ENCODE measurements at regions not wholly inside any gene's neighbourhood (a gene's known extent, or its start where the extent isn't known, plus 50 kb on each side); places are given as distances from the start of the nearest gene placed in this dataset.
"Not testable (repeated sequence)": the region's sequence is repeated elsewhere in the genome, so short reads cannot be mapped to it uniquely, and the experiment has no call there.

DNA sequence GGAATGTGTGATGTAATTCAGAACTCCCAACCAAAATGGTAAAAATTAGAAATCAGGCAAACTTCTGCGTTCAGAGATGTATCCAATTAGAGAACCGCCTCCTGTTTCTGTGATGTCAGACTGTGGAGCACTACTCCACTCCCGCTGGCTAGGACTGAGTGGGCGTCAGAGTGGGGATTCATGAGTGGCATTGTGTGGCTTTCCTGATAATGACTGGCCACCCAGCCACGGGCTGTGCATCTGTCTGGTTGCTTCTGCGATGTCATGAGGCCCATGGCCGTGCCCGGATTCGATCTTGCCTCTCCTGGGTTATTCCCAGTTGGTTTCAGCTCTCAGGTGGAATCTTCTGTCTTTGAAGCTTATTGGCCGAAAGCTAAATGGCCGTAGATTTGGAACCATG, 87.1 kb upstream of the KCNA1 start:
- DNase-seq (ENCODE audit: low spot score), result no peak

DNA sequence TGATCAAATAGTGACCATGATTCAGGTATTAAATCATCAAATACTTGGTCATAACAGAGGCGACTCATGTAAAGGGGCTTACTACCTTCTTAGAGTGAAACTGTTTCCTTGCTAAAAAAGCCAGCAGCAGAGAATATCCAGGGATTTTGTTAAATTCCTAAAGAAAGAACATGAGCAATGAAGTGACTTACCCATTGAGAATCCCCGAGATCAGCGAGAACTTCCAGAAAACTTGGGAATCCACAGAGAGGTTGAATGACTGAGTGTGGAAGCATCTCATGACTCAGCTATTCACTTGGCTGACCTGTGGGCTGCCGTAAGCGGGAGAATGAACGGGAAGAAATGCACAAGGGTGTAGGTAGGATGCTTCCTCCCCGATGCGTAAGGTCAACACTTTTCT, 85.3 kb upstream of the KCNA1 start:
- DNase-seq (ENCODE audit: low spot score), result peak; percentile 77

DNA sequence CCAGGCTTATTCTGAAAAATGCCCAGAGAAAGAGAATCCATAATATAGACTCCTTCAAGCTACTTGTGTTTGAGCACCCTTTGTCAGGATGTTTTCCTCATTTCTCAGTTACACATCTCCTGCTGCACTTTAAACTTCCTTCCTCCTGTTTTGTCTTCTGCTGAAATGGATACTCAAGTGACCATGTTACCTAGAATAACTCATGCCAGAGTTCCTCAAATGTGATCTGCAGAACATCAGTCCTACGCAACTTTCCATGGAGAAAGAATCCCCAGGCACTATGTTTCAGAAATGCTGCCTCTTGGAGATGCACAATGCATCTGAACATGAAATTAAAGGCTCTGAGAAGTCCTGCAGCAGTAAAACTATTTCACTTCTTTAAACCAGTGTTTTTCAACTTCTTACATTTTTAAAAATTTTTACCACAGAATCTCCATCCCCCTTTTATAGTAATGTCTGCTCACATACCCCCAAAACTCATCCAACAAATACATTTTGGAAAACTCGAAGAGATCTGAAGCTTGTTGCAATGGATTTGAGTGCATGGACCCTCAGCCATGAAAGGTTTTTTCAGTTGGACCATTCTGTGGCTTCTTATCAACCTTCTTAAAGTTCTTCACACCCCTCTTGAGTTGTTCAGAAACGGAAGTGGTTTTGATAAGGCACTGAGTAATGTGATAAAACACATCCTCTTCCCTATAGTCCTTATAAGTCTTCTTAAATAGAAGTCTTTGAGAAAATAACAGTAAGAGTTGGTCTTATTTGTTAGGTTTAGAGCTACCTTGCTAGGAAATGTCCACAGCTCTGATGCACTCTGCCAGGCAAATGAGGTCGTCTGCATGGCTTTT, 84.5 kb upstream of the KCNA1 start:
- no peak for DNase-seq (ENCODE audit: low spot score)

DNA sequence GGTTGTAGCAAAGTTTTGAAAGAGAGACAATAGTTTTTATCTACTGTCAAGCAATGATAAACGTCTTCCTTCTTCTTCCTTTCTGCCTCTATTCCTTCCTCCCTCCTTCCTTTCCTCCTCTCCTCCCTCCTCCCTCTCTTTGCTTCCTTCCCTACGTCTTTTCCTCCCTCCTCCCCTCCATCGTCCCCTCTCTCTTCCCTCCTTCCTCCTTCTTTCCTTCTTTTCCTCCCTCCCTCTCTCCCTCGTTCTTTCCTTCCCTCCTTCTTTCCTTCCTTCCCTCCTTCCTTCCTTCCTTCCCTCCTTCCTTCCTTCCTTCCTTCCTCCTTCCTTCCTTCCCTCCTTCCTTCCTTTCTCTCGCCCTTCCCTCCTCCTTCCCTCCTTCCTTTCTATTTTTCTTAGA, 82.8 kb upstream of the KCNA1 start:
- no peak for DNase-seq (ENCODE audit: low spot score)

DNA sequence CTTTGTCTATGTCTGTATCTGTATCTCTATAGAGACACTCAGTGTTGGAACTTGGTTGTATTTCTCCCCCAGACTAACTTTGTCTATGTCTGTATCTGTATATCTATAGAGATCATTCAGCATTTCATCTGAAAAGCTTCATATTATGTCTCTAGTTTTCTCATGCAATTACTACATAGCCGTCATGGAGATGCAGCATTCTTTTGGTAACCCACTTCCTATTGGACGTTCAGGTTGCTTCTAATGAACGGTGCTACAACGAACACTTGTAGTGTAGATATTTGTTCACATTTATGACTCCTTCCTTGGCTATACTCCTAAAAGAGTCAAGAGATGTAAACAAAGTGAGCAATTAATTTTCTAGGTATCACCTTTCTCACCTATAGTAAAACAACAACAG, 81.5 kb upstream of the KCNA1 start:
- no peak for DNase-seq (ENCODE audit: low spot score)

DNA sequence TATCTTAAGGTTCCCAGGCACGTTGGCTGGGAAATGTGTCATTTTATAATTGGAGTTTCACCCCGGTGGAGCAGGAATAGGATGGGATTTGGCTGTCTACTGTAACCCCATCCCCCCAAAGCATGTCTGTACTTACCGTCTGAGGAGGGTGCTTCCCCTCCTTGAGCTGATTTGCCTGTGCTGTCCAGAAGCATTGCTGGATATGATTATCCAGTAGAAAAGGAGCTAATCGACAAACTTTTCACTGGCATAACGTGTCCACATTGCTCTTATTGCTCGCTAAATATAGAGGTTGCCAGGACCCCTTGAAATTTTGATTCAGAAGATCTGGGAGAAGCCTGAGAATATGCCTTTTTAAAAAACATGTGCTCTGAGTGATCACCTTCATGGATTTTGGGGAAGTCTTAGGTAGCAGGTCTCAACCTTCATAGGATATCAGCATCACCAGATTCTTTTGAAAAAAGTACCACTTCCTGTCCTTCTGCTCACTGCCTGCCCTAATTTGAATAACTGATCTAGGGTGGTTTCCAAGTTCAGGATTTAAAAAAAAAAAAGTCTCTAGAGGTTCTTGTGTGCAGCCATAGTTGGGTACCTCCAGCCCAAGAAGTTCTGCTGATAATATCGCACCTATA, 80.4 kb upstream of the KCNA1 start:
- no peak for DNase-seq (ENCODE audit: low spot score)

DNA sequence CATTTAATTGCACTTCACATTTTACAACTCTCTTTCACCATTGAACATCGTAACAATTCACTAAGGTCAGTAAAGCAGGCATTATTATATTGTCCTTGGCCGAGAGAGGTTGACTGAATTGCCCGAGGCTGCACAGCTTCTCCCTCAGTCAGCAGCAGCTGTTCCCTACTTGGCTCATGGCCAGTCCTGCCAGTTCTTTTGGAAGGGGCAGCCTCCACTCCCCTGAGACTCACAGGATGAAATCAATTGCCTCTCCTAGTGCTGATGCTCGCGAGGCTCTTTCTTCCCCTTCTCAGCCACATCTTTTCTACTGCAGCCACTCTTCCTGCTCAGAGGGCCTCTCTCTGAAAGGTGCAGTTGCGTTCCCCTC, 79.9 kb upstream of the KCNA1 start:
- DNase-seq (ENCODE audit: low spot score), result no peak

DNA sequence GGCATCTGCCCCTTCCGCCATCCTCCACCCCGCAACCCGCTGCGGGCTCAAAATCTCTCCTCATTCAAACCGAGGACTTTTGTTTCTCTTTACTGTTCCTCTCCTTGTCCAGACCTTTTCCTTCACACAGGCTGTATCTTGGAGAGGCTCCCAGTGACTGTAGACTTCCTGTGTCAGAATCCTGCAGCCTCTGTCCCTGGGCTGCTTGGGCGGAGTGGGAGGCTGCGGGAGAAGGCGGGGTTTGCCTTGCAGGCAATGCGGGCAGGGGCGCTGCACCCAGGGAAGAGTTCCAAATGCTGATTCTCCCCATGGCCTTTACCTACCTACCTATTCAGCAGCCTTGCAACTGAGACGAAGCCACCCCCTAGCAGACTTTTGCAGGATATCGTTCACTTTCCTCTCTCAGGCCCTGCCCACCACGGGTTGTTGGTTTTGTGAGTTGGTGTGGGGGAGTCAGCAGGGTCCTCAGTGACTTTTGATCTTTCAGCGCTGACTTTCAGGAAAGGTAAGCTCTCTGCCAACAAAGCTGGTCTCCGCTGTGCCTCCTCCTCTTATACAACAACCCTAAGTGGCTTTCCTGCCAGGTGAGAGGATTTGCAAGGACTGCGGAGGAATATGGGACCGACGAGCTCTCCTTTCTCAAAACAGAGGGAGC, 79.0 kb upstream of the KCNA1 start:
- DNase-seq (ENCODE audit: low spot score), result no peak

DNA sequence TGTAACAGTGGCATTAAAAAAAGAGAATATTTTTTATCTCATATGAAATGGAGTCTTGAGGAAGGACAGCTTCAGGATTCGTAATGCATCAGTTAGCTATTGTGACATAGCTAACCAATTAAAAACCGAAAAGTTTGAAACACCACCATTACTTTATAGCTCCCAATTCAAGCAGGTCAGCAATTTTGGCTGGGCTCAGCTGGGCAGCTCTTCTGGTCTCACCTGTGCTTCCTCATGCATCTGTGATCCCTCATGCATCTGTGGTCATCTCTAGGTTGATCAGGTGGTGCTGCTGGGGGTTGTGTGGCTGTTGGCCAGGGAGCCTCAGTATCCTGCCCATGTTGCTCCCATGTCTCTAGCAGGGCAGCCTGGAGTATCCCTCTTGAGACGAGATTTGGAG, 76.7 kb upstream of the KCNA1 start:
- no peak for DNase-seq (ENCODE audit: low spot score)

DNA sequence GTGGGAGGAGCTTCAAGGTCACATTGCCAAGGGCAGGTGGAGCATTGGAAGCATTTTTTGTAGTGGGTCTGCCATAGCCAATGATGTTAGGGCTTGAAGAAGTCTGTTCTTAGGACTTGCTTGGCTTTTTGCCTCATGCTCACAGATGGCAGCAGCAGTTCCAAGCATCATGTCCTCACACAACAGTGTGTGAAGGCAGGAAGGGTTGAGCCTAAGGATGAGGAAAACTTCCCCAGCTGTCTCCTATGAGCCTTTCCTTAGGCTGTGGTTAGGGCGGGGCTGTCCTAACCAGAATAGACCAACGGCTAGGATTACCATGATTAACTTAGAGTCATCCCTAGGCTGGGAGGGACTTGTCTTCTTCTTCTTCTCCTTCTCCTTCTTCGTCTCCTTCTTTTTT, 76.2 kb upstream of the KCNA1 start:
- no peak for DNase-seq (ENCODE audit: low spot score)

DNA sequence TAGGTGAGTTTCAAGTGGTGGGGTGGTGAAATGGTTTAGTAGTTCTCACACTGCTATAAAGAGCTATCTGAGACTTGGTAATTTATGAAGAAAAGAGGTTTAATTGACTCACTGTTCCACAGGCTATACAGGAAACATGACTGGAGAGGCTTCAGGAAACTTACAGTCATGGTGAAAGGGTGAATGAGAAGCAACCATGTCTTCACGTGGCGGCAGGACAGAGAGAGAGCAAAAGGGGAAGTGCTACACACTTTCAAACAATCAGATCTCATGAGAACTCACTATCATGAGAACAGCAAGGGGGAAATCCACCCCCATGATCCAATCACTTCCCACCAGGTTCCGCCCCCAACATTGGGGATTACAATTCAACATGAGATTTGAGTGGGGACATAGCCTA, 67.3 kb upstream of the KCNA1 start:
- not testable (repeated sequence) for DNase-seq (ENCODE audit: low spot score)

DNA sequence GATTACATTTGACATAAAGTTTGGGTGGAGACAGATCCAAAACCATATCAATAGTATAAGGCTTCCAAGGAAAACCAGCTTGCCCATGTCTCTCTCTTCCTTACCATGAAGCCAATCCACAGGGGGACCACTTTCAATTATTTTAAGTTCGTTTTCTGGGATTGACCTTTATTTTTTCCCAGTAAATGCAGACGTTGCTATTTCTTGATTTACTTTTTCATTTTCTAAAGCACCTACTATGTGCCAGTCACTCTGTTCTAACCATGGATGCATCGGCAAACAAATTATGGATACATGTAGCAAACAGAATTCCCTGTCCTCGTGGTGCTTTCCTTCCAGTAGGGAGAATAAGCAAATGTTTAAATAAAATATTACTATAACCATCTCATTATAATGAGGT, 65.8 kb upstream of the KCNA1 start:
- DNase-seq (ENCODE audit: low spot score), result no peak

DNA sequence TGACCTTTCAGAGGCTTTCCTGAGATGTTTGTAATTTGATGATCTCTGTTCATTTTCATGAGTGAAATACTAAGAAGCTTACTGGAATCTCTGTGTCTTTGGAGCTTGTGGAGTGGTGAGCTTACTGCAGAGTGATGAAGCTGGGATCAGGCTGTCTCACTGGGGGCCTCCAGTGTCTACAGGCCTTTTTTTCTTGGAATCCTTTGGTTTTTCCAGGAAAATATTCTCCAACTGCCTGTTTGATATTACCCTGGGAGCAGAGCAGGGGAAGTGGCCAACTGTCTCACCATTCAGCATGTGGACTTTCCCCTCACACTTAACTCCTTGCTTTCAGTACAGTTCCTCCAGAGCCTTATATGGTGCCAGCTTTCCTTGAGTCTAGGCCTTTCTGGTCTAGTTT, 62.0 kb upstream of the KCNA1 start:
- no peak for DNase-seq (ENCODE audit: low spot score)

DNA sequence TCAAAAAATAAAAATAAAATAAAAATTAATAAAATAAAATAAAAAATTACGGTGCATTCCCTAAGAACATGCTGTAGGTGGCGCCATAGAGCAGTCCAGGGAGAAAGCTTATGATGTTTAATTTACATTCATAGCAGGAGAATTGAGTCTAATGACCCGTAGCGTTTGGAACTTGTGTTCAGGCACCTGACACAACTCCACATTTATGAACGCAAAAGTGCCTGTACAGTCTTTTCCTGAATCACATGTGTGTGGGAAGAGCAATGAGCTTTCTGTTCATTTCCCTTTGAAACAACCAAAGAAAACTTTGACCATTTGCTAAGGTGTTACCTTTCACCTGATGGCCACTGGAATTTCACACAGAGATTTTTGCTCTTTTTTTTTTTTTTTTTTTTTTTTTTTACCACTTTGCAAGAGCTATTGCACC, 60.6 kb upstream of the KCNA1 start:
- DNase-seq (ENCODE audit: low spot score), result peak; percentile 54

DNA sequence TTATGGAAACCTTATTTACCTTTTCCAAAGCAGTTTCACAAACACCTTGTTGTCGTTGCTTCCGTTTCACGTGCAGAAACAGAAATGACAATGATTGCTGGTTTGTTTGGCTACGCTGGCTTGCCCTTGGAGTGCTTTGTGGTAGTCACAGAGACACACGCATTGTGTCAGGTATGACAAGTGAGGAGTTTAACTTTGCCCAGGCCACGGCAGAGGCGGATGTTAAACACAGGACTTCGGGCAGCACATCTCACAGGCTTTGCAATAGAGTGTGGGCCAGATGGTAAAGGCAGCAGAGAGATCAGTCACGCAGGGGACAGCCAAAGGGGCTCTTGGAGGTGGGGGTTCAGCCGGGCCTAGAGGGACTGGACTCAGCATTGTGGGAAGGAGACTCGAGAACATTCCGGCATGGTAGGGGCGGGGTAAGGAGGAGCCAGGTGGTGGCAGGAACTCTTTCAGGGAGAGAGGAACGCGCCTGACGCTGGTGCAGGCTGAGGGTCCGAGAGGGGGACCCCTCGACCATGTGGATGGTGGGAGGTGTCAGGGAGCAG, 59.8 kb upstream of the KCNA1 start:
- DNase-seq (ENCODE audit: low spot score), result no peak

DNA sequence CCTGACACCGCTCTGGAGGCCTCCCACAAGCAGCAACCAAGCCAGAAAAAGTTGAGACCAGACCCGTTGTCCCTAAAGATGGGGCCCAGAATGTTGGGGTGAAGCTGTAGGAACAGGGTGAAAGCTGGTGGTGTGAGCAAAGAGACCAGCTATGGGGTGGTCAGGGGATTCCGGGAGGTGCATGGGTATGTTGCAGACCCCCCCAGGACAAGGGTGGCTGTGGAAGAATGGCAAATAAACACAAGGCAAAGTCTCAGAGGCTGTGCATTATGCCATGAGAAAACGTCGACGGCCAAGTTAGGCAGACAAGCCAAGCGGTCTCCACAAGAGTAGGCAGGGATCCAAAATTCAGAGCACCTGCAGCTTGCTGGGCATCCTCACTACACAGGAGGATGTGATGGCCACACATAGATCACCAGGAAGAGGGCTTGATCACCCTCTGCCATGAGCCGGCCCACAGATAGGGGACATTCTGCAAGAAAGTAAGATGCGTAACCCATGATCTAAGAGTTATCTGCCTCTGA, 58.8 kb upstream of the KCNA1 start:
- no peak for DNase-seq (ENCODE audit: low spot score)

DNA sequence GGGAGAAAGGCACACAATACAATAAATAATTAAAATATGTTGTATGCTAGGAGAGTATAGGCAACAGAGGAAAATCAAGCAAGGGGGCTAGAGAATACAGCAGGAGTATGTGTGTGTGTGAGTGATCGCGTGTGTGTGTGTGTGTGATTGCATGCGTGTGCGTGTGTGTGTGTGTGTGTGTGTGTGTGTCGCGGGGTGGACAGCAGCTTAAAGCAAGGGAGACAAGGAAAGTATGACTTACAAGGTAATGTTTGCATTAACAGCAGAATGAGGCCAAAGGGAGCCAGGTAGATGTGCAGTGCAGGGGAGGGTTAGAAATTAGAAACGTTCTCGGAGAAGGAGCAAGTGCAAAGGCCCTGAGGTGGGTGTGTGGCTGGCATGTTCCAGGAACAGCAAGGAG, 57.4 kb upstream of the KCNA1 start:
- DNase-seq (ENCODE audit: low spot score), result no peak

DNA sequence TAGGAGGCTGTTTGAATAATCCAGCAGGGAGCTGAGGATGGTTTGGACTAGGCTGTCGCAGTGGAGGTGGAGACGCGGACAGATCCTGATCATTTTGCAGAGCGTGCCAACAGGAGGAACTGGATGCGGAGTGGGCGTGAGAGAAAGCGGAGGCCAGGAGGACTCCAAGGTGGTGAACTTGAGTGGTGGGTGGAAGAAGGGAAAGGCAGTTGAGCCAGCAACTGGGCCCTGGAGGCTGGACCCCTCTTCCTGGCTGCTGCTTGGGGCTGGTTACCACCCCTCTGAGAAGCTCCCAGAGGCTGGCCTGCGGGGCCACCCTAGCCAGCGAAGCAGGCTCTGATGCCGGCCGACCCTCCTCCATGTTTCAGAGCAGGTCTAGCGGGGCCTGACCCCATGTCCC, 56.8 kb upstream of the KCNA1 start:
- no peak for DNase-seq (ENCODE audit: low spot score)

DNA sequence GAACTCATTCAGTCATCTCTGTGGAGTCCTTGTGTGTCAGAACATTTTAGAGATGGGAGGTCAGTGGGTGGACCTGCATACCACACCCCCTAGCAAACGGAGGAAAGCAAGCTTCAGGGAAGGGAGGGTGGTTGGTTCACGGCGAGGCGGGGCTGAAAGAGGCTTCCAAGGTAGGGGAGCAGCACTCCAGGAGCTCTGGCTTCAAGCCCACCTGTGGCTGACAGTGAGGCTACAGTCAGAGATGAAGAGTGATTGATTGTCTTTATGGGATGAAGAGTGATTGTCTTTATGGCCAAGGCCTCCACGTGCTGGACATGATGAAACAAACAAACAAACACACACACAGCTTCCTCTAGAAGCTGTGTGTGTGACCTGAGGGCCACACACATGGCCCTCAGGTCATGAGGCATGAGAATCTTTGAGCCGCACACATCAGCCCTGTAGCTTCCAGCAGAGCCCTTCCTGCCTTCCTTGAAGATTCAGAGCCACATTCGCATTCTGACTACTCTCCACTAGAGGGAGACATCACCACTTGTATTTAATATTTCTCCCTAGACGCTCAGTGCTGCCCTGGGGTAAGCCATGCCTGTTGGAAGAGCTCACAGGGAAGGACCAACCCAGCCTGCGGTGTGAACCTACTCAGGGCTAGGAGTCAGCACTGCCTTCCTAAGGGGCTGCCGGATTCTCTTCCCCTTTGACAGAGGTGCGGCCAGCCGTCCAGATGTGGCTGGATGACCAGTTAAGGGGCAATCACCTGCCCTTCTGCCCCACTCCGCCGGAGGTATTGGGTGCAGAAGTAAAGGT, 54.4 kb upstream of the KCNA1 start:
- peak; percentile 83 for DNase-seq (ENCODE audit: low spot score)

DNA sequence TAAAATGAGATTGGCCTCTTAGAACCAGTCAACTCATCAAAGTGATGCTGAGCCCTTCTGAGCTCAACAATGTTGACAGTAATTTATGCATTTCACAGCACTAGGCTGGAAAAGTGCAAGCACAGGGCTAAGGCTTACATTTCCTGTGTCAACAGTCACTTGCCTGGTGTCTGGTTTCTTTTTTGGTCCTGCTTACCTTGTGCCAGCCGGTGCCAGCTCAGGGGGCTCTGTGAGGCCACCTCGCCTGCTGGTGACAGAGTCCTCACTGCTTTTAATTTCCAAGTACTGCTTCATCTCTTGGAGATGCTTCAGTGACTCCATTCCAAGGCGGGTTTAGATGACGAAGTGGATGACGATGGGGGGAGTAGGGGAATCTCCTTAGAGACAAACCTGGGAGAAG, 53.1 kb upstream of the KCNA1 start:
- no peak for DNase-seq (ENCODE audit: low spot score)

DNA sequence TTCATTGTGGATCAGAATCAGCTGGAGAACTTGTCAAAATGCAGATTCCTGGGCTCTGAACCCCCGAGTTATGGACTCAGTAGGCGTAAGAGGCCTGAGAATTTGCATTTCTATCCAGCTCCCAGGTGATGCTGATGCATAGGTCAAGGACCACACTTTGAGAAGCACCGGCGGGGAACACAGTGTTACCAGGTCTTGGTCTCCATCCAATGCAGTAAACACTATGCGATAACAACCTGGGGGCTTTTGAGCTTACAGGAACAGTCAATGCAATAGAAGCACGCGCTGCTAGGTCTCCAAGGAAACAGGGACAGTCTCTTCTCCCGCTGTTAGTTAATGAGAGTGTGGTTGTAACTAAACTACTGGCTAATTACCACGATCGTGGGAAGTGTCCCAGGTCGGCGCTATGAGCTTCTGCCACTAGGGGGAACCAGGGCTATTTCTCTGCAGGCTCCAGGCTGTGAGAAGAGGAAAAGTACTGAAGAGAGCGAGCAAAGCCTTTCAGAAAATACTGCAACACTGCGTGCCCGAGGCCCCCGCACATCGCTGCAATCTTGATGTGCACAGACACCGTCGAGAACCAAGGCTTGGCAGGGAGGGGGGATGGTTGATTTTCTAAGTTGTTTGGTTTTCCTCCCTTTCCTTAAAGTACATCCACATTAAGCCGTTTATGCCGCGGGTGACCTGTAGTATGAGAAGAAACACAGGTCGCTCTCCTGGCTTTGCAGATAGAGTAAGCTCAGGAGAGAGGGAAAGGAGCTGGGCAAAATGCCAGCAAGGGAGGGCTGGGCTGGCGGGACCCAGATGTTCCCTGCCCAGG, 52.0 kb upstream of the KCNA1 start:
- DNase-seq (ENCODE audit: low spot score), result peak; percentile 83
